Endodermal cell (in vitro differentiated cells): ENCODE measurements at regions not wholly inside any gene's neighbourhood (a gene's known extent, or its start where the extent isn't known, plus 50 kb on each side); places are given as distances from the start of the nearest gene placed in this dataset.

Experiments used
- DNase-seq: peaks from one replicate; pipeline ENCODE4 v3.0.0-alpha.2; 2017
- H3K27ac ChIP-seq: 2 replicates; pipeline ENCODE4 v1.5.1; 2013; ENCODE audit warnings: mild to moderate bottlenecking, low read depth, low read length, moderate library complexity
- H3K27me3 ChIP-seq: 2 replicates; pipeline ENCODE4 v1.6.1; 2013; ENCODE audit warnings: mild to moderate bottlenecking, low read length, moderate library complexity; ENCODE audit not compliant: insufficient read depth, control insufficient read depth, poor library complexity, severe bottlenecking
- H3K36me3 ChIP-seq: 2 replicates; pipeline ENCODE4 v1.7.0; 2013; ENCODE audit warnings: mild to moderate bottlenecking, low read length, moderate library complexity; ENCODE audit not compliant: control insufficient read depth, insufficient read depth
- H3K4me1 ChIP-seq: one replicate; pipeline ENCODE4 v1.7.0; 2013; ENCODE audit warnings: low read length; ENCODE audit not compliant: control insufficient read depth, insufficient read depth
- H3K4me3 ChIP-seq: 2 replicates; pipeline ENCODE4 v1.5.1; 2013; ENCODE audit warnings: mild to moderate bottlenecking, low read length, moderate library complexity
- H3K9ac ChIP-seq: 2 replicates; pipeline ENCODE4 v1.6.1; 2013; ENCODE audit warnings: mild to moderate bottlenecking, low read length, moderate library complexity; ENCODE audit not compliant: poor library complexity, severe bottlenecking; ENCODE audit errors: extremely low read depth
- H3K9me3 ChIP-seq: 2 replicates; pipeline ENCODE4 v1.6.1; 2013; ENCODE audit warnings: mild to moderate bottlenecking, low read length, moderate library complexity; ENCODE audit not compliant: control insufficient read depth
- H3K27ac Mint-ChIP-seq: 2 replicates; pipeline ENCODE4 v1.8.0; 2020; ENCODE audit warnings: mixed read lengths
- H3K27me3 Mint-ChIP-seq: 2 replicates; pipeline ENCODE4 v1.8.0; 2021; ENCODE audit warnings: mild to moderate bottlenecking, mixed read lengths; ENCODE audit not compliant: insufficient read depth
- H3K36me3 Mint-ChIP-seq: 2 replicates; pipeline ENCODE4 v1.8.0; 2020; ENCODE audit warnings: low read depth, mixed read lengths
- H3K4me1 Mint-ChIP-seq: 2 replicates; pipeline ENCODE4 v1.8.0; 2020; ENCODE audit warnings: mixed read lengths
- H3K4me3 Mint-ChIP-seq: 2 replicates; pipeline ENCODE4 v1.8.0; 2020; ENCODE audit warnings: mild to moderate bottlenecking, moderate library complexity, mixed read lengths
- H3K9me3 Mint-ChIP-seq: 2 replicates; pipeline ENCODE4 v1.8.0; 2020; ENCODE audit warnings: mild to moderate bottlenecking, mixed read lengths
- CTCF ChIP-seq: fragments of 200-600 bp; sonication (generic); conservative IDR thresholded peaks from 2 replicates; pipeline ENCODE4 v1.5.0; 2021; ENCODE audit warnings: antibody characterized with exemption, mild to moderate bottlenecking
- WGBS, 2 experiments: methylation state at CpG; one replicate each; pipeline versions ENCODE4 v1.1.5 to v1.1.7; 2013; ENCODE audit warnings: missing lambda C conversion rate in 2 of 2, mixed read lengths in 1 of 2; ENCODE audit not compliant: insufficient coverage in 1 of 2, insufficient read length in 1 of 2; 5-methylcytosine and 5-hydroxymethylcytosine counted together

- H3K27ac Mint-ChIP-seq: no peak overlapping the region
- H3K4me3 ChIP-seq: no peak overlapping the region
- no peak overlapping the region for H3K9ac ChIP-seq
- H3K36me3 ChIP-seq: no peaks in the 10 kb centered on the region
- TF ChIP-seq CTCF: no peak
- no peak overlapping the region for H3K27ac ChIP-seq
- H3K4me1 ChIP-seq: peaks cover 5% of the 10 kb centered on the region
- no peaks in the 10 kb centered on the region for H3K9me3 Mint-ChIP-seq
- H3K4me1 Mint-ChIP-seq: peaks cover 23% of the 10 kb centered on the region
- no peaks in the 10 kb centered on the region for H3K36me3 Mint-ChIP-seq
- peak; percentile 58 for DNase-seq
- no peak overlapping the region for H3K4me3 Mint-ChIP-seq
- no peaks in the 10 kb centered on the region for H3K27me3 Mint-ChIP-seq
- H3K27me3 ChIP-seq: no peaks in the 10 kb centered on the region
- H3K9me3 ChIP-seq: no peaks in the 10 kb centered on the region
- whole genome bisulfite sequencing, 2 experiments: 84 to 86% methylated on average over 8 to 9 of the region's 9 CpGs
Measured at GRCh38 chr14:31942166-31942841, 134.8 kb upstream of the ARHGAP5 start.

- peaks cover 23% of the 10 kb centered on the region for H3K4me1 Mint-ChIP-seq
- Histone ChIP-seq H3K9ac (no peak overlapping the region), H3K27me3 (no peaks in the 10 kb centered on the region), H3K4me1 (peaks cover 5% of the 10 kb centered on the region), H3K36me3 (no peaks in the 10 kb centered on the region), H3K27ac (no peak overlapping the region), H3K4me3 (no peak overlapping the region), H3K9me3 (no peaks in the 10 kb centered on the region)
- H3K27me3 Mint-ChIP-seq: peaks cover 1% of the 10 kb centered on the region
- no peaks in the 10 kb centered on the region for H3K9me3 Mint-ChIP-seq
- no peaks in the 10 kb centered on the region for H3K36me3 Mint-ChIP-seq
- 92 to 100% methylated on average over 3 to 5 of the region's 5 CpGs for WGBS, 2 experiments
- DNase-seq: no peak
- H3K4me3 Mint-ChIP-seq: no peak overlapping the region
- no peak for TF ChIP-seq CTCF
- H3K27ac Mint-ChIP-seq: no peak overlapping the region
Measured at GRCh38 chr14:31943217-31943799, 133.8 kb upstream of the ARHGAP5 start.

GRCh38 chr14:31943861-31944255 is 133.2 kb upstream of the ARHGAP5 start:
- WGBS, 2 experiments: 94 to 97% methylated on average over 12 of the region's 12 CpGs
- H3K9me3 Mint-ChIP-seq: no peaks in the 10 kb centered on the region

More at GRCh38 chr14:31943861-31944255, 133.2 kb upstream of the ARHGAP5 start:
- no peaks in the 10 kb centered on the region for H3K36me3 ChIP-seq
- H3K9me3 ChIP-seq: no peaks in the 10 kb centered on the region
- no peak overlapping the region for H3K4me3 Mint-ChIP-seq
- no peaks in the 10 kb centered on the region for H3K36me3 Mint-ChIP-seq
- no peak for DNase-seq
- TF ChIP-seq CTCF: no peak
- peaks cover 23% of the 10 kb centered on the region for H3K4me1 Mint-ChIP-seq
- peaks cover 2% of the 10 kb centered on the region for H3K27me3 Mint-ChIP-seq
- no peak overlapping the region for H3K4me3 ChIP-seq
- H3K27me3 ChIP-seq: no peaks in the 10 kb centered on the region
- H3K27ac ChIP-seq: no peak overlapping the region
- no peak overlapping the region for H3K27ac Mint-ChIP-seq
- no peak overlapping the region for H3K9ac ChIP-seq
- peaks cover 5% of the 10 kb centered on the region for H3K4me1 ChIP-seq
